T47D (cell line): ENCODE measurements at regions not wholly inside any gene's neighbourhood (a gene's known extent, or its start where the extent isn't known, plus 50 kb on each side); places are given as distances from the start of the nearest gene placed in this dataset.

Experiments
- DNase-seq, 2 experiments: peaks; one replicate each; pipeline versions ENCODE4 v3.0.0 to v3.0.0-alpha.2; 2011 to 2012; ENCODE audit warnings: low read depth in 1 of 2, low spot score in 1 of 2
- JUND ChIP-seq: IDR thresholded peaks from 2 replicates; pipeline ENCODE4 v1.6.1; 2012; ENCODE audit warnings: low read depth
- in situ Hi-C: cut with HindIII; loops from 2 replicates; pipeline ENCODE4 v1.10.0; 2016; ENCODE audit warnings: low sequenced_read_pairs, low pct_unique_long_range_greater_than_20kb

DNA sequence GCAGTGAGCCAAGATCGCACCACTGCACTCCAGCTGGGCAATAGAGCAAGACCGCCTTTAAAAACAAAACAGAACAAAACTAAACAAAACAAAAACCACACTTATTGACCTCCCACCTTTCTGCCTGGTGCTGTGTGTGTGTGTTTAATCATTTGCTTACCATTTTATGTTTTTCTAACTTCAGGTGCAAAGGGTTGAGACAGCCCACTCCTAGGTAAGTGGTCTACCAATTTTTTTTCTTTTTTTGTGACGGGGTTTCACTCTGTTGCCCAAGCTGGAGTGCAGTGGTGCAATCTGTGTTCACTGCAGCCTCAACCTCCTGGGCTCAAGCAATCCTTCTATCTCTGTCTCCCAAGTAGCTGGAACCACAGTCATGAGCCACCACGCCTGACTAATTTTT is 65.8 kb downstream of the SALL1 start:
- DNase-seq, result no peak
- no peak for TF ChIP-seq JUND
- in situ Hi-C loops, result no loop called here

DNA sequence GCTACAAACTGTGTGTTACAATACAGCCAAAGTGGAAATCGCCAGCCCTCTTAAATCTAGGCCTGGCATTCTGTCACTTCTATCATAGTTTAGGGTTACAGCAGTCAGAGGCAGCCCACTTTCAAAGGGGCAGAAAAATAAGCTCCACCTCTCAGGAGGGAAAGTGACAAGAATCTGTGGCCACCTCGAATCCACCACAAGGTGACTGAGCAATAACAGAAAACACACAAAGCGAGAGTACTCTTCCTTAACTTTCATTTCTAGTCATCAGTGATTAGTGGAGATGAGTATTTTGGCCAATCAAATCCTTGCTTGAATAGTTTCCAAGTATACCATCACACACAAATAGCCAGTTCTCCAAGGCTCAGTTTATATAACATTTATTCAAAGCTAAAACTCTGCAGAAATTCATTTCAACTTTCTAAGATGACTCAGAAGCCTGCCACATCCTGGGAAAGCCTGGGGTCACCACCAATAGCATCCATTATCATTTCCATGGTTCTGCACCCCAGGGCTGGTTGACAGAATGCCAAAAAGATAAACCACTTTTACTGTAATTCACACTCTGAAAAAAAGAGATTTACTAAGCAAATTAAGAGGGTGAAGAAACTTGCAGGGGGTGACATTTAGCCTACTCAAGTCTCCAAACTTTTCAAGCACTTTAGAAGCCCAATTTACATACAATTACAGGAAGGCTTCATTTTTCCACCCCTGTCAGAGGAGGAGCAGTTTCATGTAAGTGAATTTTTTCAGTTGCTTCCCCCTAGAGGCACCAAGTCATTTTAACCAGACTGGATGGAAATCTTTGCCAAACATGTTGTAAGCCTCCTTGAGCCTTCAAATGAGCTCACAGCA is 66.8 kb downstream of the SALL1 start:
- DNase-seq, result no peak
- in situ Hi-C loops, result no loop called here
- TF ChIP-seq JUND, result no peak

DNA sequence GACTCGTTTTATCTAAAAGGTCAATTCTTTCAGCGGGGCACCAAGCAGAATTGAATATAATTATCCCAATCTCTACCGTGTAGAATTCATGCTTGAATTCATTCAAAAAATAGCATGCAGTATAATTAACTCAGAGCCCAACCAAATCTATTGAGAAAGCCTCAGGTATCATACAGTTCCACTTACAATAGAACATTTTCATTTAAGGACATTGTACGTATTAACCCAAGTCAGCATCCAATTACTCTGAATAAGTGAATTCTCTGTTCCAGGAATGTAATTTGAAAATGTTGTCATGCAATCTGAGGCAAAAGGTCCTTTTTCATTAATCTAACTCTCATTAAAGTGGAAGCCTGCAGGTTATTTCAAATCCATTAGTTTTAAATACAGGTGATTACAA is 78.5 kb downstream of the SALL1 start:
- DNase-seq, result no peak
- in situ Hi-C loops, result no loop called here
- TF ChIP-seq JUND, result no peak

DNA sequence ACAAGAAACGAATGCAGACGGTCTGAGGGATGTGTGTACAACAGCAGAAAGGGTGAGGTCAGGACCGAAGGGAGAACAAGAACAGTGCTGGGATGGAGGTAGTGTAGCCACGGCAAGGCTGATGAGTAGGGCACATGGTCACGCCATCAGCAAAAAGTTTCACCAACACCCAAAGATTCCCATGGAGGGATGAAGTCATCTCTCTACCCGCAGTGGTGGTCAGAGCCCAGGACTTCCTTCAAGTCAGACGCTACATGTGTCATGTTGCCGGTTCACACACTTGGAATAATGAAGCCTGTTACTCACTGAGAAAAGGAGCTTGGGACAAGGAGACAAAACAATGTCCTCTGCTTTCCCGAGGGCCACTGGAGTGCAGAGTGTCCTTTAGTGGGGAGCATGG is 79.7 kb downstream of the SALL1 start:
- no peak for TF ChIP-seq JUND
- no peak for DNase-seq
- in situ Hi-C loops, result no loop called here

DNA sequence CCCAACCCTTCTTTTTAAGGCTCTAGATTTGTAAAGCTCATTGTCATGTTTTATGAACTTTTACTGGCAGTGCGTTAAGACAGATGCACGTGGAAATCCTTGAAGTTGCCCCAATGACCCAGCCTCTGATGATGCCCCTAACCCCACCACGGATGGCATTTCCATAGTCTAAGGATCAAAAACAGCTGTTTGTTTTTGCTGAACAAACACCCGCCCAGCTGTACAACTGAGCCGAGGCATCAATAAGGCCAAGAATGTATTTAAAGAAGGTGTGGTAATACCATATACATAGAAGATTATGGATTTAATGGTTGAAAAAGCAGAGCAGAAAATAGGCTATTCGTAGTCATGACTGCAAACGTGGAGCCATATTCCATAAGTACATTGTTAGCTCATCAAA is 83.7 kb downstream of the SALL1 start:
- TF ChIP-seq JUND, result no peak
- in situ Hi-C loops, result no loop called here
- DNase-seq, result no peak

DNA sequence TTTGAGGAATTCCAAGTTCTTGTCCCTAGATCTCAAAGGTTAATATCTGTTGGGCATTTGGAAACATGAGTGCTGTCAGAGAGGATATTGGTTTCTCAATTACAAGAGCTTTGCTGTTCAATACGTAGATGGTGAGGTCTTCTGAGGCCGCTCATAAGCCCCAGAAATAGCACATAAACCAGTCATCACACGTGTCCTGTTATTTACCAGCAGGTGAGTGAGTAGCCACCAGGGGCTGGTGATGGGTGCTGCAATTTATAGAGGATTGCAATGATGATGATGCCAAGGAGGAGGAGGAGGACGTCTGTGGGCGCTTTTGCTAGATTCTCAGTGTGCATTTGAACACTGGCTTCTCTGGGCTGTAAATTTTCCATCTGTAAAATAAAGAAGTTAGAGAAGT is 89.0 kb downstream of the SALL1 start:
- no peak for TF ChIP-seq JUND
- DNase-seq, result no peak
- in situ Hi-C loops, result no loop called here

DNA sequence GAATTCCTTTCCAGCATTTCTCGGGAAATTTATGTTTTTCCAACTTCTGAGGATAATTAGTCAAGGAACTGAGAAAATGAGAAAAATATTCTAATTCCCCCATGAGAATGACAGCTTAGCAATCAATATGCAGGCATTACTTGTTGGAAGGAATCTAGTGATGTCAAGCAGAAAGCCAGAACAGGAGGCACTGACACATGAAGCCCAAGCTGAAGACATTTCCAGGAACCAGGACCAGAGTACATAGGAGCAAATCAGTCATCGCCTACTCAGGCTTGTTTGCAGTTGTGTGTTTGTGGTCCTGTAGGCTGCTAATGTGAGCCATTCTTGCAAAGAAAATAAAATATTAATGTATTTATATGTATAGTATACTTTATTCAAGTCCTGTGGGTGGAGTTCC is 89.7 kb downstream of the SALL1 start:
- no peak for DNase-seq
- in situ Hi-C loops, result no loop called here
- TF ChIP-seq JUND, result no peak

DNA sequence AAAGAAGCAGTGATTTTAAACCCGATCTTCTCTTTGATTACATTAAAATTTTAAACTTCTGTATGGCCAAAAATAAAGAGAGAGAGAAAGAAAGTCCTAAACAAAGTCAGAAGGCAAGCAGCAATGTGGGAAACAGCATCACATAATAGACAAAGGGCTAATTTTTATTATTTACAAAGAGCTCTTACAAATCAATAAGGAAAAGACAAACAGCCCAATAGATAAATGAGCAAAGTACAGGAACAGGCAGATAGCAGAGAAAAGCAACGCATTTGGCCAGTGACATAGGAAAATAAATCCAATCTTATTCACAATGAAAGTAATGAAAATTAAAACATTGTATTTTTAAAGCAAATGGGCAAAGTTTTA is 93.1 kb downstream of the SALL1 start:
- no peak for DNase-seq
- in situ Hi-C loops, result no loop called here
- no peak for TF ChIP-seq JUND

DNA sequence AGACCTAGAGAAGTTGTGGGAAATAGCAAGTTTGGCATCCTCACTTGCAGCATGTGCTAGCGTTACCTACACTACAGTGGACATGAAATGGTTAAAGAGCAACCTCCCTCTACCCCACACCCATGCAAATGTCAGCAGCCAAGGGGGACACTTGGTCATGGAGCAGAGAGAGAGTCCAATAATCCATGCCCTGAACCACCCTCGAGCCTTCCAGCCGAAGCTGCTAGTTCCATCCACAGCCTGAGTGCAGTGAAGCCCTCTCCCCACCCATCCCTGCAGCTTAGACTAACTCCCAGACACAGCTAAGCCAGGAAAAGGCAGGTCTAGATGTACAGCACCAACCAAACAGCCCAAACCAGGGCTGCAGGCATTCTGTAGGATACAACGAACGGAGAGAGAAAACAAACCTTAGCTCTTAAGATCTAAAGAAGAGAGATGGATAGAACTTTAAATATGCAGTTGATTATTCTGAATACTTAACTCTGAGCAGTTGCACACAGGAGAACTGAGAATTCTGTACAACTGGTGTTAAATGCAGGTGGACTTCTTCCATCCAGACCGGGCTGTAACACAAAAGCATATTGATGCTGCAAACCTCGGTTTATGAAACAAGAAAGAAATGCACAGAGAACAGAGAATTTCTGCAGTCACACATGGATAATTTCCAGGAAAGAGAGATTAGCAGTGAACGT is 93.8 kb downstream of the SALL1 start:
- no peak for TF ChIP-seq JUND
- in situ Hi-C loops, result no loop called here
- DNase-seq, result no peak

DNA sequence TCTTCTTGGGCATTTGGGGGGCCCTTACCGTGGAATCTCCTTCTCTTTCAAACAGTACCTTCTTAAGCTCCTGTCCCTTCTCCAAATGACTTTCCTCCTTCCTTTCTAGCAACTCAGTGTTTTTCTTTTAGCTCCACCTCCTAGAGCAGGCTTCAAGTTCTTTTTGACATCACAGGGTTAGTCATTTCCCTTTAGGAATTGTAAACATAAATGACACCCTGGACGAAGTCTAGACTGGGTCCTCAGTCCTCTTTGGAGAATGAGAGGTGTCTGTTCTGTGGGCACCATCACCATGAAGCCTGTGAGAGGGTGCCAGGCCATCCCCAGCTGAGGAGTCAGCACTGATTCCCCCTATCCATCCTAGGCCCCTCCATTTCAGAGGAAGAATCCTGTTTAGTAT is 94.7 kb downstream of the SALL1 start:
- TF ChIP-seq JUND, result no peak
- no peak for DNase-seq
- in situ Hi-C loops, result no loop called here

DNA sequence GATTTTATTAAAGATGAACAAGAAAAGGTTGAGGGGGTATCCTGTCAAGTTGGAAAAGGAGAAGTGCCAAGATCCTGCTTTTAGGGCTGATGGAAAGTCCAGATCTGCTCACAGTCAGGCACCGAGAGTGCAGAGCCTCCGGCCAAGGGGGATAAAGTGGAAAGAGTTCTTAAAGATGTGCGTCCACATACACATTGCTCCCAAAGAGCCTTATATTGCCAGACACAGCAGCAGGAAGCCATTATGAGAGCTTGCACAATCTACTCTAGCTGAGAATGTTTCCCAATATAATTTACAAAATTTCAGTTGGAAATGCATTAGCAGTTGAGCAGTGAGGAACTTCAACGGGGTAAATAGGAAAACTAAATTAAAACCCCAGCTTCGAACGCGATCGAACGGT is 95.6 kb downstream of the SALL1 start:
- in situ Hi-C loops, result no loop called here
- no peak for DNase-seq
- no peak for TF ChIP-seq JUND

DNA sequence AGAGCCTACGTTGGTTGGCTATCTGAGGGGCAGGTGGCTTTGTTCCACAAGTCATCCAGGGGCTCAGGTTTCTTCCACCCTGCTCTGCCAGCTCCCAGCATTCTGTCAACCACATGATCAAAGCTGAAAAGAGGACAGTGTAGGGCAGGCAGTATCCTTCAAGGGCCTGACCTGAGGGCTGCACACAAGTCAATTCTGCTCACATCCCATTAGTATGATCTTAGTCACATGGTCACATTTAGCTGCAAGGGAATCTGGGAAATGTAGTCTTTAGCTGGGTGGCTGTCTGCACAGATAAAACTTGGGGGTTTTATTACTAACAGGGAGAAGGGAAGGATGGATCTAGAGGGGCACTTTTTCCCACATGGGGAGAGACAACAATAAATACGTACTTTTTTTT is 97.3 kb downstream of the SALL1 start:
- in situ Hi-C loops, result no loop called here
- no peak for DNase-seq
- no peak for TF ChIP-seq JUND

DNA sequence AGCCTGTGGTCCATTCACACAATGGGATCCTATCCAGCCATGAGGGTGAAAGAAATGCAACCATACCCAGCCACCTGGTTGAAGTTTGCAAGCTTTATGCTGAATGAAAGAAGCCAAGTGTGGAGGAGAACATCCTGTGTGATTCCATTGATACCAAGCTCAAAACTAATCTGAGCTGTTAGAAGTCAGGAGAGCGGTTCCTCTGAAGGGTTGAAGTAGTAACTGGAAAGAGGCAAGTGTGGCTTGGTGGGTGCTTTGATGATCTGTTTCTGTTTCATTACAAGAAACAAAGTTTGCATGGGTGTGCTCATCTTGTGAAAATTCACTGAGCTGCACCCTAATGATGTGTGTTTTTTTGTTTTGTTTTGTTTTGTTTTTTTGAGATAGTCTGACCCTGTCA is 99.4 kb downstream of the SALL1 start:
- in situ Hi-C loops, result no loop called here
- TF ChIP-seq JUND, result no peak
- DNase-seq, result no peak

DNA sequence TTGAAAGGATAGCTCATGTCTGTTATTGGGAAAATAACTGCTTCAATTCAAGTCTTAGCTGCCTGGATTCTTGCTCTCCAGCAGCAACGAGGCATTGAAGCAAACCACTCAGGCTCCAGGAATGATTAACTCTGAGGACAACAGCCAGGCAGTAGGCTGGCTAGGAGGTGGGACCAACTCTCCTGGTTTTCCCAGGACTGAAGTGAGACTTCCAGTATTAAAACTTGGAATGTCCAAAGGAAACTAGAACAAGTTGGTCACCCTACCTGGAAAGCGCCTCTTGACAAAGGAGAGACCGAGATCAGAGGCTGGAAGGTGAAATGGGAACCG is 100.7 kb downstream of the SALL1 start:
- in situ Hi-C loops, result no loop called here
- no peak for DNase-seq
- no peak for TF ChIP-seq JUND
